IPS-18a (cell line): ENCODE measurements at regions not wholly inside any gene's neighbourhood (a gene's known extent, or its start where the extent isn't known, plus 50 kb on each side); places are given as distances from the start of the nearest gene placed in this dataset.
A peak's percentile ranks its signal among the peaks of the same experiment; 100 is the strongest.

ENCODE experiments used
- H3K27ac ChIP-seq: one replicate; pipeline ENCODE4 v1.5.1; 2013; ENCODE audit warnings: low read length
- H3K27me3 ChIP-seq: one replicate; pipeline ENCODE4 v1.6.1; 2013; ENCODE audit warnings: mild to moderate bottlenecking, low read length; ENCODE audit not compliant: control insufficient read depth, insufficient read depth
- H3K36me3 ChIP-seq: one replicate; pipeline ENCODE4 v1.6.1; 2013; ENCODE audit warnings: low read depth, low read length; ENCODE audit not compliant: control insufficient read depth
- H3K4me1 ChIP-seq: one replicate; pipeline ENCODE4 v1.6.1; 2013; ENCODE audit warnings: low read depth, low read length; ENCODE audit not compliant: control insufficient read depth
- H3K4me3 ChIP-seq: one replicate; pipeline ENCODE4 v1.5.1; 2013; ENCODE audit warnings: low read length
- H3K9ac ChIP-seq: one replicate; pipeline ENCODE4 v1.6.1; 2013; ENCODE audit warnings: mild to moderate bottlenecking, low read length, moderate library complexity
- H3K9me3 ChIP-seq: one replicate; pipeline ENCODE4 v1.6.1; 2013; ENCODE audit warnings: low read depth, low read length; ENCODE audit not compliant: control insufficient read depth

DNA sequence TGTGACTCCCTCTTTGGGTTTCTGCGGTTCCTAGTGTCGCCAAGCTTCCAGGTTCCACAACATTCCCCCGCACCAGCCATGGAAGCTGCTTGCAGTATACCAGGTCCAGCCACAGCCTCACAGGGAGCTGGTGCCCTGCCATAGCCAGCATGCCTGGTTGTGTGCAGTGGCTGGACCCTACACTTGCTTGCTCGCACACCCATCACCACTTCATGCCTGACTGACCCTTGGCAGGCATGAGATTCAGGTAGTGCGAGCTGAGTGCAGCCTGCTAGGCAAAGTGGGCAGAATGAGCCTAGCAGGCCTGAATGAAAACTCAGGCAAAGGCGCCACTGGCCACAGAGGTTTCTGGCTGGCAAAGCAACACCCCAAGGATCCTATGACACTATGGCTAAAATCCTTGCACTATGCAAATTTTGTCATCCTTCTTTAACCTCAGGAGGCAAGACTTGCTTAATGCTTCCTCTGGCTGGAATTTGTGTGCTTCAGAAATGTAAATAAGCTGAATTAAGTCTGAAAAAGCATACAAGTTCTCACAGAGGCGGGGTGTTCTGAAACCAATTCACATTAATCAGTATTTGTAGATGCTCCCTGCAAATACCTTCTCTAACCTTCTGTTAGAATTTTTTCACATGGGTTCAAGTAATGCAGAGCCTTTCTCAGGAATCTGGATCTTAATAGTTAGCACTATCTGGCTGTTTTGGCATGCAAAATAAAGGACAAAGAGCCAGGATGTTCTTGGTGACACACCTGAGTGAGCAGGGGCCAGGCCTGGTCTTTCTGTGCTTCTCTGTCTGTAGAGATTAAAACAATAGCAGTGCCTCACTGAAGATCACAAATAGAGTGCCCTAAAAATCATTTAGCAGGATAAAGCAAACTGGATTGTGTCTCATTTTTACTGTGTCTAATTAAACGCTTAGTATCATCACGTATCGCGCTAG, 256.9 kb downstream of the GPATCH2 start:
- Histone ChIP-seq H3K4me1 (peaks cover 20% of the 10 kb centered on the region), H3K9ac (no peak overlapping the region), H3K27ac (no peak overlapping the region), H3K36me3 (no peaks in the 10 kb centered on the region), H3K27me3 (peaks cover 30% of the 10 kb centered on the region), H3K4me3 (no peak overlapping the region), H3K9me3 (no peaks in the 10 kb centered on the region)

DNA sequence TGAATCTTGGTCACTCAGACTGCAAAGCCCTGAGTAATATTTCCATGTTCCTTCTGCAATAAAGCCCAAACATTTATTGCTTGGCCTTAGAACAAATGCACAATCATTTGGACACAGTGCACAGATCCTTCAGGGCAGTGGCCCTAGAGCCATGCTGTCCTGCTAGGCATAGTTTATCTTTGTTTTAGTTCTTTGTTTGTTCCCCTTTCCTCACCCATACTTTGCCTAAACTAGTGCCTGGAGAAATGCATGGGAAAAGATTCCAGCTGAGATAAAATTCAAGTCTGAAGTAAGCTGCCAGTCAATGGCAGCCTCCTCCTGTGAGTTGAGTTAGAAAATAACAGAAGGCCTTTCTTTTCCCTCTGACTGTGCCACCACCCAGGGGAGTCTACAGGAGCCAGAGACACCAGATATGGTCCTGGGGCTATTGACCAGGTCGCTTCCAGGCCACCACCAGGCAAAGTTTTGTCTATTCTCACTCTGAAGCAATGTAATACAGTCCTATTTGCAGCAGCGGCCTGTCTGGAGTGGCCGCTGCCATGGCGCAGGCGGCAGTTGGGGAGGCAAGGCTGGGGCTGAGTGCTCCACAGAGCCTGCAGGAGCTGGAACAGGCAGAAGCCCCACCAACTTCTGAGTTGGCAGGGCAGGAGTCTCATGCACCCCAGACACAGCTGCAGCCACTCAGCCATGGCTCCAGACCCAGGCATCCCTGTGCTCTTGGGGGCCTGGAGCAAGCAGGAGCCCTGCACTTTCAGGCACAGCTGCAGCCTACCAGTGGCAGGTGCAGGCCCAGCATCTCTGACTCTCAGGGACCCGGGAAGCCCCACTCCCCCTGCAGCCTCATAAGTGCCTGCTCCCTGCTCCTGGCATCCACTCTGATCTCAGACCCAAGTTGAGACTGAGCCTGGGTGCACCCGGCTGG, 258.6 kb downstream of the GPATCH2 start:
- Histone ChIP-seq H3K27me3 (peaks cover 39% of the 10 kb centered on the region), H3K9ac (no peak overlapping the region), H3K4me3 (no peak overlapping the region), H3K27ac (no peak overlapping the region), H3K36me3 (no peaks in the 10 kb centered on the region), H3K4me1 (peaks cover 21% of the 10 kb centered on the region), H3K9me3 (no peaks in the 10 kb centered on the region)

DNA sequence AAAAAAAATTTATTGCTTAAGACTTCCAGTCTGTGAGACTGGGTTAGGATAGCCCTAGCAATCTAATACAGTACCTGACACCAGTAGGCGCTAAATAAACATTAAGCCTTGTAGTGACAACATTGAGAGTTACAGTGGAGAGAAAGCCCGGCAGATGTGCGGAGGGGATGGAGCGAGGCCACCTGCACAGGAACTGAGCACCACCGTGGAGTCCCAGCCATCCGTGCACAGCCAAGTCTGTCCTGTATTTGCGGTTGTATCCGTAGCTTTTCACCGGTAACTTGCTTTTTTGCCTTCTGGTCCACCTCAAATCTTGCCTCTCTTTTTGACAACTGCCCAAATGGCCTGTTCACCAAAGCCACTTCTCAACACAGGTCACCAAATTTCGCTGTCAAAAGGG, 260.1 kb downstream of the GPATCH2 start:
- no peak overlapping the region for H3K27ac ChIP-seq
- no peak overlapping the region for H3K4me3 ChIP-seq
- H3K9me3 ChIP-seq = no peaks in the 10 kb centered on the region
- H3K36me3 ChIP-seq = no peaks in the 10 kb centered on the region
- H3K27me3 ChIP-seq = peaks cover 39% of the 10 kb centered on the region
- H3K9ac ChIP-seq = no peak overlapping the region
- peaks cover 21% of the 10 kb centered on the region for H3K4me1 ChIP-seq

DNA sequence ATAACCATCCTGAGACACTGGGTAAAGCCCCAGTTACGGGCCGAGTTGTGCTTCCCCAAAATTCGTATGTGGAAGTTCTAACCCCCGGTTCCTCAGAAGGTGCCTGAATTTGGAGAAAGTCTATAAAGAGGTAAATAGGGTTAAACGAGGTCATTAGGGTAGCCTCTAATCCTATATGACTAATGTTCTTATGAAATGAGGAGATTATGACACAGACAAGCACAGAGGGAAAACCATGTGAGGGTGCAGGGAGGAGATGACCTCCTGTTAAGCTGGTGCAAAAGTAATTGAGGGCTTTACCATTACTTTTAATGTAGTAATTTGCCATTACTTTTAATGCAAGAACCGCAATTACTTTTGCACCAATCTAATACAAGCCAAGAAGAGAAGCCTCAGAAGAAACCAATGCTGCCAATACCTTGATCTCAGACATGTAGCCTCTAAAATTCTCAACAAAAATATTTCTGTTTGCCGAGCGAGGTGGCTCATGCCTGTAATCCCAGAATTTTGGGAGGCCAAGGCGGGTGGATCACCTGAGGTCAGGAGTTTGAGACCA, 260.8 kb downstream of the GPATCH2 start:
- Histone ChIP-seq H3K4me3 (no peak overlapping the region), H3K36me3 (no peaks in the 10 kb centered on the region), H3K9ac (no peak overlapping the region), H3K9me3 (no peaks in the 10 kb centered on the region), H3K4me1 (peaks cover 21% of the 10 kb centered on the region), H3K27me3 (peaks cover 35% of the 10 kb centered on the region), H3K27ac (no peak overlapping the region)

DNA sequence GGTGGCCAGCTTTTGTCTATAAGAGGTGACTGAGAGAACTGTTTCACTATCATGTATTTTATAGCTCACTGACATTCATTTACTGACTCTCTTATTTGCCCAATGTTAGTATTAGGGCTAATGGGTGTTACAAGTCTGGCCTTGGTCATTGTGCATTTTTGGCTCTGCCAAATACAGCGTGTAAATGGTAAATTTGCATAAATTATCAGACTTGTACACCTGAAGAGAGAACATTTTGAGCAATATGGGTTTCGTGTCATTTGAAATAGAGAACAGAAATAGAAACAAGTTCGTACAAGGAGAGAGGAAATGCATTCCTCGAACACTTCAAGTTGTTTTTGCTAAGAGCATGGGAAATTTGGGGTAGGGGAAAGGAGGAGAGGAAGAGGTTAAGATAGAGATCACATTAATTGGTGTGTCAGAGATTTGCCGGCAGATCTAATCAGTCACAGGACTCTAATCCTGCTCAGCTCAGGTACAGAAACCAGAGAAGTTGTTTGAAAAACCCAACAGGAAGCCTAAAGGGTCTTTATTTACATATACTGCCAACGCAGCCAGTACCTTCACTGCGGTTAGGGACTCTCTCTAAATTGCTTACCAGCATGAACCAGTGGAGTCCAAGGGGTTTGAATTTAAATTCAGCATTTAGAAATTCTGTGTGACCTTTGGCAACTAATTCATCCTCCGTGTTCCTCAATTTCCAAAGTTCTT, 261.5 kb downstream of the GPATCH2 start:
- Histone ChIP-seq H3K27ac (no peak overlapping the region), H3K9ac (no peak overlapping the region), H3K4me1 (peaks cover 16% of the 10 kb centered on the region), H3K36me3 (no peaks in the 10 kb centered on the region), H3K27me3 (peaks cover 35% of the 10 kb centered on the region), H3K9me3 (no peaks in the 10 kb centered on the region), H3K4me3 (peak overlapping the region; percentile 18)

DNA sequence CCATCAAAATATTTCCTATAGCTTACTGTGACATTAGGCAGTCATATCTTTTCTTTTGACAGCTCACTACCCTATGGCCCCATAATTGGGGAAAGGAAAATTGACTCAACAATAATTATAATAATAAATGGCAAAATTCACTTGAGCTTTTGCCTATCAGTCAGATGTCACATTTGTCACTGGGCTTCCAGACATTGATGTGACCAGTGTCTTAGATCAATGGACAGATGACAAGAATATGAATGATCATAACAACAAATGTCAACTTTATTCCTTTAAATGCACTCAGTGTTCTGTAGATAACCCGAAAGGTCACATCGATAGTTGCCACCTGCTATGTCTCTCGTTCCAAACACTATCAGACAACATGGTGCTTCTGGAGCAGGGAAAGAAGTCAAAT, 266.7 kb downstream of the GPATCH2 start:
- no peaks in the 10 kb centered on the region for H3K36me3 ChIP-seq

DNA sequence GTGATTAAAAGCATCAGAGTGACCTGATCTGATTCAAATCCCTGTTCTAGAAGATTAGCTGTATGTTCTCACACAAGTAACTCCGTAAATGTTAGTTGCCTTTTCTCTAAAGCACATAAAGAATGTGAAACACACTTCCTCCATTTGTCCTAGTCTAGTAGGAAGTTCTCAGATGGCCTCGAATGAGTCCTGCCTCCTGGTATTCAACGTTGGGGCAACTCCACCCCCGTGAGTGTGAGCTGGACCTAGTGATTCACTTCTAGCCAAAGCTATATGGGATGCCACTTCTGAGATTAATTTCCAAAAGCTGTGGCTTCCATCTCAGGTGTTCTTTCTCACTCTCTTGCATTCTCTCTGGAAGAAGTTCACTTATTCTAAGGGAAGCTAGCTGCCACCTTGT, 267.6 kb downstream of the GPATCH2 start:
- H3K36me3 ChIP-seq = no peaks in the 10 kb centered on the region
- H3K9ac ChIP-seq = no peak overlapping the region
- H3K9me3 ChIP-seq = no peaks in the 10 kb centered on the region
- H3K27ac ChIP-seq = no peak overlapping the region
- H3K4me3 ChIP-seq = no peak overlapping the region
- H3K4me1 ChIP-seq = no peaks in the 10 kb centered on the region
- H3K27me3 ChIP-seq = peaks cover 2% of the 10 kb centered on the region

More for the DNA sequence above, 266.7 kb downstream of the GPATCH2 start:
- no peaks in the 10 kb centered on the region for H3K9me3 ChIP-seq
- H3K4me1 ChIP-seq = peaks cover 2% of the 10 kb centered on the region
- peaks cover 11% of the 10 kb centered on the region for H3K27me3 ChIP-seq
- H3K27ac ChIP-seq = no peak overlapping the region
- H3K4me3 ChIP-seq = no peak overlapping the region
- H3K9ac ChIP-seq = no peak overlapping the region

DNA sequence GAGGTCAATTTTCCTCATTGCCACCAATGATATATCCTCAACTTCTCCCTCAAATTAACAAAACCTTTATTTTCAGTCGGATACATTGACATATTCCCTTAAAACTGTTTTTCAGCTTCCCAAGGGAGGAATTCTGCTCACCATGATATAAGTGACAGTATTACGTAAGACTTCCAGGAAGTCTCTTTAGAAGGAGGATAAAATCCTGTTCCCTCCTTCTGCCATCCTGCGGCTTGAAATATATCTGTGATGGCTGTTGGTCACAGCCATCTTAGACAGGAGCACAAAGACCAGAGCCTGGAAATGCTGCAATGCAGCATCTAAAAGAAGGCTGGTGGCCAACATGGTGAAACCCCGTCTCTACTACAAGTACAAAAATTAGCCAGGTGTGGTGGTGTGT, 270.4 kb downstream of the GPATCH2 start:
- no peaks in the 10 kb centered on the region for H3K27me3 ChIP-seq
- no peak overlapping the region for H3K9ac ChIP-seq
- H3K4me3 ChIP-seq = no peak overlapping the region
- no peak overlapping the region for H3K27ac ChIP-seq
- H3K9me3 ChIP-seq = no peaks in the 10 kb centered on the region
- H3K36me3 ChIP-seq = no peaks in the 10 kb centered on the region
- no peaks in the 10 kb centered on the region for H3K4me1 ChIP-seq

DNA sequence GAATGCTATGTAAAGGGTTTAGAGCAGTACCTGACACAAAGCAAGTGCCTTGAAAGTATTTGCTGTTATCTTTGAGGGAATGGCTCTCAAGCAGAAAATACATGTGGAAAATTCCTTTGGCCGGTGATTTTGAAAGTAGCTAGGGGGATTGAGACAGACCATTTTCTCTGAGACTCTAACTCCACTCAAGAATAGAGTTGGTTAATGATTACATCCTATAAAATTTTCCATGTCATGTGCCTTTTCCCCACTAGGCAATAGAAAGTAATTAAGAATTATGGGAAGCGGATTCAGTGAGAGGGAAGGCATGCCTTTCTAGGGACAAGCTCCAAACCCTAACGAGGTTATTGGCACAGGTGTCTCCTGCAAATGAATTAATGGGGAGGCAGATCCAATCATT, 276.0 kb downstream of the GPATCH2 start:
- no peak overlapping the region for H3K4me3 ChIP-seq
- no peaks in the 10 kb centered on the region for H3K9me3 ChIP-seq
- H3K27ac ChIP-seq = no peak overlapping the region
- no peaks in the 10 kb centered on the region for H3K36me3 ChIP-seq
- H3K4me1 ChIP-seq = no peaks in the 10 kb centered on the region
- H3K27me3 ChIP-seq = no peaks in the 10 kb centered on the region
- no peak overlapping the region for H3K9ac ChIP-seq

DNA sequence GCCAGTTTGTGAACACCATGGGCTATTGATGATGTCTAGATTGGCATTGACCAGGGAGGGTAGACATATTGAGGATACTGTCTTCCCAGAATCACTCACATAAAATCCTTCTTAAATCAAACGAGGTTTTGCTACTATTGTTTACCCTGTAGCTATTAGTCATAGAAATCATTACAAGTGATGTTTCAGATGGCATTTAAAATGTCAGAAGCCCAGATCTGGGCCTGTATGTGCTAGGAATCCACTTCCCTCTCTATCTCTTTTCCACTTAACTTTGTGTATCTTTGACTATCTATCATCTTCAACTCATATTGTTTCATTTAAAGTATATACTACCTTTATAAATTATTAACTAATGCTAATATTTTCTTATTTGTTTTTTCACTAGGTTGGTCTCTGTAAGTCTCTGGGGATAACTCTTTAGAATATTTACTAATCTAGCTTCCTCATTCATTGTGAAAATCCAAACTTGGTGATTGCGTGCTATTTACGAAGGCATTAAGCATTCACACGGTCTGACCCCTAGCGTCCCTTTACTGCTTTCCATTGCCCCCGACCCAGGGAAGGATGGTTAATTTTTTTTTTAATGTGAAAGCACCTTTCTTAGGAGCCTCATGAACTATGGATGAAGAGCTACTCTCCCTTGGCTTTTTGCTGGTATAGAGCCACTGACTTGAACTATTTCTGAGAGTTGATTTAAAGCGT, 281.8 kb downstream of the GPATCH2 start:
- Histone ChIP-seq H3K9me3 (no peaks in the 10 kb centered on the region), H3K27ac (no peak overlapping the region), H3K9ac (no peak overlapping the region), H3K4me1 (peaks cover 5% of the 10 kb centered on the region), H3K36me3 (no peaks in the 10 kb centered on the region), H3K27me3 (no peaks in the 10 kb centered on the region), H3K4me3 (no peak overlapping the region)
